ENCODE measurements at regions not wholly inside any gene's neighbourhood (a gene's known extent, or its start where the extent isn't known, plus 50 kb on each side); places are given as distances from the start of the nearest gene placed in this dataset.

DNA sequence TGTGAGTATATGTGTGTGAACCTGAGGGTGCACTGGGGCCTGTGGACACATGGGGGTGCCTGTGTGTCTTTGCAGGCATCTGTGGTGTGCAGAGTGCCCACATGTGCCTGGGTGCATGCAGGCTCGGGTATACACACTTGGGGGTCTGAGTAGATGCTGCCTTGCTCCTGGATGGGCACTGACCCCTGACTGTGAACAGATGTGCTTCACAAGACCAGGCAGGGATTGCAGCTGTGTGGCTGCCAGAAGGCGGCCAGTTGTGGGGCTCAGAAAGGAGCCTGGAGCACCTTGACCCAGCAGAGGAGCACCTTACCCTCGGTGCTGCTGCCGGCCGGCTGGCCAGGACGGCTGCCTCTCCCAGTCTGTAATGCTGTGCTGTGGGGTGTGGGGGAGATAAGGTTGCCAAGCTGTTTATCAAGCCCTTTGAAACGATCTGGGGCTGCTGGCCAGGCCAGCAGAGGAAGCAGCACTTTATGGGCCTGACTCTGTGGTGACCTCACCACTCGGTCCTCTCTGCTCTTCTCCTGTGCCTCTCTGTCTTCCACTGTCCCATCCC is 55.5 kb upstream of the MRPS22 start:
- Histone ChIP-seq H3K4me3 (ENCODE audit: low read length) (no peak overlapping the region), H3K27ac (ENCODE audit: low read length) (no peak overlapping the region), H3K27me3 (ENCODE audit: control insufficient read depth, insufficient read depth, low read length) (no peaks in the 10 kb centered on the region), H3K36me3 (ENCODE audit: control insufficient read depth, insufficient read depth, low read length) (no peaks in the 10 kb centered on the region), H3K9me3 (replicated peaks; ENCODE audit: control insufficient read depth, low read depth, low read length) (no peaks in the 10 kb centered on the region), H3K4me1 (ENCODE audit: control insufficient read depth, insufficient read depth, low read length) (peaks cover 2% of the 10 kb centered on the region)
- WGBS (ENCODE audit: insufficient coverage) = 45% methylated on average over 5 of the region's 8 CpGs
- DNase-seq = no peak

DNA sequence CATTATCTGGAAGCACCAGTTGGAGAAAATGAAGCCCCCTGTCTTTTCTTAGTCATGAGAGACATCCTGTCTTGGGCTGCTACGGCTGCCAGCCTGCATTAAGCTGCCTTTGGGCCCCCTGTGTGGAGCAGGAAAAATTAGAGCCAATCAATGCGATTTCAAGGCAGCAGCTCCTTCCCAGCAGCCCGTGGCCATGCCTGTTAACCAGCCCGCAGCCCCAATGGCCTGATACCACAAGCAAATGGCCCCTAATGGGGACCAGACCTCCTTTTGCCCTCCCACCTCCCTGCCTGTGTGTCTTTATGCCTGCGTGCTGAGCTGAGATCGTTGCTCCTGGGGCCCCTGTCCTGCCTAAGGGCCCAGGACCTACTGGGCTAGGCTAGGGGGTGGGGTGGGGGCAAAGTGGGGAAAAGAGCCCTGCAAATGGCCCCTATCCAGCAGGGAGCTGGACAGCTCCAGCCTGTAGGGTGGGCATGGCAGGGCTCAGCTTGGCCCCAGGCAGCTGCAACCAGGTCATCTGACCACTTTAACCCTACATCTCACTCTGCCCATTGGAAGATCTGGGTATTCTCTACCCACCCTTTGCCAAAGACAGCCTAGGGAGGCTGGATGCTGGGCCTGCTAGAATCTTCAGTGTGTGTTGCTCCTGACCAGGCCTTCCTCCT is 53.8 kb upstream of the MRPS22 start:
- H3K9me3 ChIP-seq (replicated peaks; ENCODE audit: control insufficient read depth, low read depth, low read length) = no peaks in the 10 kb centered on the region
- H3K36me3 ChIP-seq (ENCODE audit: control insufficient read depth, insufficient read depth, low read length) = no peaks in the 10 kb centered on the region
- no peak overlapping the region for H3K4me3 ChIP-seq (ENCODE audit: low read length)
- WGBS (ENCODE audit: insufficient coverage) = 34% methylated on average over 6 of the region's 6 CpGs
- H3K27me3 ChIP-seq (ENCODE audit: control insufficient read depth, insufficient read depth, low read length) = no peaks in the 10 kb centered on the region
- no peak for DNase-seq
- no peak overlapping the region for H3K27ac ChIP-seq (ENCODE audit: low read length)
- peaks cover 2% of the 10 kb centered on the region for H3K4me1 ChIP-seq (ENCODE audit: control insufficient read depth, insufficient read depth, low read length)

DNA sequence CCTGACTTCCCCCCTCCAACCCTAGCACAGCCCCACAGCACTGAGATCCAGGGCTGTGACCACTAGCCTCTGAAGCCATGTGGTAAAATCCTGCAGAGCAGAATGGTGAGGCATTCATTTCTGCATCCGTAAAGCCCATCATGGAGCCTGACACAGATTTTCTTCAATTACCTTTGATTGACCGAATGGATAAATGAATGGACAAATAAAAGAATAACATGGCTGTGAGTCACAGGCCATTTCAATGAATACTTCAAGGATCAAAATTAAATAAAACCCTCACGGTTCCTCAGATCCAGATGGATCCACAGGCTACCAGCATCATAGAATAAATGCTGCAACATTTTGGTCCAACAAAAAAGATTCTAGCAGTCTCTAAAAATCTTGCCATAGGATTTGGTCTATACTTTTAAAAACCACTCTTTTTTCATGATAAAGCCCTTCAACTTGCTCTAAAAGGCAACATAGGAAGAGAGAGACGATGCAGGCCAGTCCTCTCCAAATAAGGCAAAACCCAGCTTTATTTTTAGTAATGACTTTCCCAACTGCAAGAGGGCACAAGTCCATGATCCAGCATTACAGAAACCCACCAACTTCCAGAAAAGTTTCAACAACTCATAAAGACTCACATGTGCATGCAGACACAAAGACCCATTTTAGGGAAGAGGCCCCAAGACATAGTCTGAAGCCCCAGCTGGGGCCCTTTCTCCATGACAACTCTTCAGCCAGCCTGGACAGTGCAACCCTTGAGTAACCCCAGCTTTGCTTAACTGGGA is 52.4 kb upstream of the MRPS22 start:
- Histone ChIP-seq H3K9me3 (replicated peaks; ENCODE audit: control insufficient read depth, low read depth, low read length) (no peaks in the 10 kb centered on the region), H3K27me3 (ENCODE audit: control insufficient read depth, insufficient read depth, low read length) (no peaks in the 10 kb centered on the region), H3K36me3 (ENCODE audit: control insufficient read depth, insufficient read depth, low read length) (no peaks in the 10 kb centered on the region), H3K4me1 (ENCODE audit: control insufficient read depth, insufficient read depth, low read length) (peaks cover 2% of the 10 kb centered on the region), H3K27ac (ENCODE audit: low read length) (no peak overlapping the region), H3K4me3 (ENCODE audit: low read length) (no peak overlapping the region)
- WGBS (ENCODE audit: insufficient coverage) = 65% methylated on average over 3 of the region's 4 CpGs
- DNase-seq = peak; percentile 6

DNA sequence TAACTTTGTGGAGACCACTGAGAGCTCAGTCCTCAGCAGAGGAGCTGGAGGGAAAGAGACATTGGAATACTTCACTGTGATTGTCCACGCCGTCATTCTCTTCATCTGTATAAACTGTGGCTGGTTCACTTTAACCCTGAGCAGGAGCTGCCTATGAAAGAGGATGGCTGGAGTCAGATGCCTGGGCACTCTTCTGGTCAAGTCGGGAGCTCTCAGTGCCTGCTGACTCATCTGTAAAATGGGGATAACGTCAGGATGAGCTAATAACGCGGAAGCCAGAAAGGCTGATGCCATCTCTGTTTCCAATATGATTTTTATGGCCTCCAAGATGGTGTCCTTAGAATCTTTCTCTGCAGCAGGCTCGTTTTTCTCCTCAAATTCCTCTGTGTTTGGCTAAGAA is 51.6 kb upstream of the MRPS22 start:
- Histone ChIP-seq H3K4me3 (ENCODE audit: low read length) (no peak overlapping the region), H3K27me3 (ENCODE audit: control insufficient read depth, insufficient read depth, low read length) (no peaks in the 10 kb centered on the region), H3K36me3 (ENCODE audit: control insufficient read depth, insufficient read depth, low read length) (no peaks in the 10 kb centered on the region), H3K27ac (ENCODE audit: low read length) (no peak overlapping the region), H3K9me3 (replicated peaks; ENCODE audit: control insufficient read depth, low read depth, low read length) (no peaks in the 10 kb centered on the region), H3K4me1 (ENCODE audit: control insufficient read depth, insufficient read depth, low read length) (peaks cover 2% of the 10 kb centered on the region)
- 56% methylated on average over 7 of the region's 7 CpGs for WGBS (ENCODE audit: insufficient coverage)
- no peak for DNase-seq

DNA sequence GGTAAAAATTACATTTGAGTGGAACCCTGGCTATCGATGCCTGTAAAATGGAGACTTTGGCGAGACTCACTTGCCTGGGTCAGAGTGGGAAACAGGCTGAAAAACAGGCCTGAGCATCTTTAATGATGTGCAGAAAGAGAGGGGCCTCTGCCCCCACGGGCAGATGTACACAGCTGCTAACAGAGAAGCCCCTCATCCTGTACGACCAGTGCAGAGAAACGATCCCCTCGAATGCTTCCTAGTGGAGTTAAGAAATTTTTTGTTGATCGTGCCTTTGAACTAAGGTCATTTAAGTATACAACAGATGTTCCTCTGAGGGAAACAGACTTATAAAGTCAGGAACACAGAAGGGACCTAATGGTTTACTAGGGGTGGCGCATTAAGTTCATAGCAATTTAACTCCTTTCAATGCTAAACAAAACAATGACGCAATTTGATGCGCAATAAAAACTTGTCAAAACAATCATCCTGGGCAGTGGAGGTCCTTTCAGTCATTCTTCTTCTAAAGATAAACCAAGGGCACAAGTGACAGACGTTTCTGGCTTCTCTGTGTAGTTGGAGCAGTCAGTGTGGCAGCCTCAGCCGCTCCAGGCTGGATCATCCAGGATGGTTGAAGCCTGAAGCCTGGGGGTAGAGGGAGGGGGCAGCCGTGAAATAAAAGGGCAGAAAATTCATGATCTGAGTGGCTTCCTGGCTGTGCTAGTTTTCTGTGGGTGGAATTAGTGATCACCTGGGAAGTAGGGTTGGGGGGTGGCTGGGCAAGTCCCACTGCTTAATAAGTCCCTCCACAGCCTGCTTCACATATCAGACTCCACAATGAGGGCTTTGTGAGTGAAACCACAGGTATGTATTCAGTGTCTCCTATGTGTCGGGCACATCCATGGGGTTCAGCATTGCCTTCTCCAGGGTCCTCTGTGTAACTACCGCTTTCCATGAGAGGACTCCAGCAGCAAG is 50.8 kb upstream of the MRPS22 start:
- 60% methylated on average over 8 of the region's 15 CpGs for WGBS (ENCODE audit: insufficient coverage)
- Histone ChIP-seq H3K27ac (ENCODE audit: low read length) (no peak overlapping the region), H3K27me3 (ENCODE audit: control insufficient read depth, insufficient read depth, low read length) (no peaks in the 10 kb centered on the region), H3K9me3 (replicated peaks; ENCODE audit: control insufficient read depth, low read depth, low read length) (no peaks in the 10 kb centered on the region), H3K4me3 (ENCODE audit: low read length) (no peak overlapping the region), H3K36me3 (ENCODE audit: control insufficient read depth, insufficient read depth, low read length) (no peaks in the 10 kb centered on the region), H3K4me1 (ENCODE audit: control insufficient read depth, insufficient read depth, low read length) (peaks cover 2% of the 10 kb centered on the region)
- no peak for DNase-seq

DNA sequence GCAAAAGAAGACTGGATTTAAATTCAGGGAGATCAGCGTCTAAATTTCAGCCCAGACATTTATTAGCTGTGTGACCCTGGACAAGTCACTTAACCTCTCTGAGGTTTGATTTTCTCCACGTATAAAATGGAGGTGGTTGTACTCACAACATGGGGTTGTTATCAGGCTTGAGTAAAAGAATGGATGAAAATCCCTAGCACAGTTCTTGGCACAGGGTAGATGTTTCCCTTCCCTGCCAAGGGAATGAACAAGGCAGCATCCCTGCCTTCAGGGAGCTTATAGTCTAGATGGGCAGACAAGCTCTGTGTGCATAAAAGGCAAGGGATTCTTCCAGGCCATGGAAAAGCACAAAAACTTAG is 50.2 kb upstream of the MRPS22 start:
- no peak overlapping the region for H3K27ac ChIP-seq (ENCODE audit: low read length)
- WGBS (ENCODE audit: insufficient coverage) = 90% methylated on average over 2 of the region's 2 CpGs
- H3K4me1 ChIP-seq (ENCODE audit: control insufficient read depth, insufficient read depth, low read length) = peaks cover 2% of the 10 kb centered on the region

More for the DNA sequence above, 50.2 kb upstream of the MRPS22 start:
- Histone ChIP-seq H3K27me3 (ENCODE audit: control insufficient read depth, insufficient read depth, low read length) (no peaks in the 10 kb centered on the region), H3K9me3 (replicated peaks; ENCODE audit: control insufficient read depth, low read depth, low read length) (no peaks in the 10 kb centered on the region), H3K4me3 (ENCODE audit: low read length) (no peak overlapping the region), H3K36me3 (ENCODE audit: control insufficient read depth, insufficient read depth, low read length) (no peaks in the 10 kb centered on the region)
- no peak for DNase-seq
